C4-2B (cell line): ENCODE measurements at regions not wholly inside any gene's neighbourhood (a gene's known extent, or its start where the extent isn't known, plus 50 kb on each side); places are given as distances from the start of the nearest gene placed in this dataset.

Experiments
- H3K27ac ChIP-seq: fragments of 450-650 bp; 2 replicates; pipeline ENCODE4 v1.5.1; 2017
- CTCF ChIP-seq: fragments of 450-650 bp; conservative IDR thresholded peaks from 2 replicates; pipeline ENCODE4 v1.5.1; 2017; ENCODE audit warnings: mild to moderate bottlenecking
- ZFX ChIP-seq: fragments of 450-650 bp; IDR thresholded peaks from 2 replicates; pipeline ENCODE4 v1.6.1; 2017

- no peak overlapping the region for H3K27ac ChIP-seq
- TF ChIP-seq CTCF (no peak), ZFX (no peak)
Observed at GRCh38 chr4:16988814-16989213, 90.4 kb upstream of the LDB2 start.

- TF ChIP-seq CTCF (no peak), ZFX (no peak)
- no peak overlapping the region for H3K27ac ChIP-seq
Observed at GRCh38 chr4:16977081-16977480, 78.6 kb upstream of the LDB2 start.

GRCh38 chr4:16969696-16970135, 71.3 kb upstream of the LDB2 start:
- H3K27ac ChIP-seq, result no peak overlapping the region
- TF ChIP-seq ZFX (no peak), CTCF (no peak)

GRCh38 chr4:16967722-16968121, 69.3 kb upstream of the LDB2 start:
- TF ChIP-seq CTCF (no peak), ZFX (no peak)
- H3K27ac ChIP-seq, result no peak overlapping the region

DNA sequence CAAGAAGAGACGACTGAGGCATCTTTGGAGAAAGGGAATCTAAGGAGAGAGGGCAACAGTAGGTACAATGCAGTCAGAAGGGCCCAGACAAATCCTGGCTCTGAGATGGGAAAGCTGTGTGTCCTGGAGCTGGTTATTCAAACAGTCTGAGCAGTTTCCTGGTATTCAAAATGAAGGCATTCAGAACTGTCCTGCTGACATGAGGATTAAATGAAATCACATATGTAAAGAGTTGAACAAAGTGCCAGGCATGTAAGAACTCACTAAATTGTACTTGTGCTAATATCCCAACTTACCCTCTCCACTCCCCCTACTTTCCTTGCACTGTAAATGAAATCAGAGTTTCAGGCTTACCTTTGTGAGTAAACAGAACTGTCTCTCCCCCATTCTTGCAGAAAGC, 60.9 kb upstream of the LDB2 start:
- TF ChIP-seq ZFX (no peak), CTCF (no peak)
- no peak overlapping the region for H3K27ac ChIP-seq

GRCh38 chr4:16952896-16953630, 54.6 kb upstream of the LDB2 start:
- TF ChIP-seq CTCF, result no peak
- H3K27ac ChIP-seq, result no peak overlapping the region

DNA sequence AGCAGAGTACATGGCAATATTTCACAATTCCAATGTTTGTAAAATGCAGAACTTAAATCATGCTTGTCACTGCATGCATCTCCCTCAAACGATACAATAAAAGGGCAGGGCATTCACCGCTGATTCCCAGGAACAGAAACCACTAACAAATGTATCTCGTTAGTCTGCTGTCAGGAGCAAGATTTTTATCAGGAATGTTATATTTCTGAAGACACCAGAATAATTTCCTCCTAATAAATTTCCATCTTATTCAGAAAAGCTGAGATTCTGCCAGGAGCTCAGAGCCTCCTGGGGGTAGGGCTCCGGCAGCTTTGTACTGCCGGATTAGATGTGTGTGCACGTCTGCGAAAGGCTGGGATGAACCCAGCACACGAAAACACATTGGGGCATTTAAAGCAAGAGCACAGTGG, 54.0 kb upstream of the LDB2 start:
- TF ChIP-seq ZFX (no peak), CTCF (no peak)
- H3K27ac ChIP-seq, result no peak overlapping the region
